ENCODE measurements at regions not wholly inside any gene's neighbourhood (a gene's known extent, or its start where the extent isn't known, plus 50 kb on each side); places are given as distances from the start of the nearest gene placed in this dataset.

DNA sequence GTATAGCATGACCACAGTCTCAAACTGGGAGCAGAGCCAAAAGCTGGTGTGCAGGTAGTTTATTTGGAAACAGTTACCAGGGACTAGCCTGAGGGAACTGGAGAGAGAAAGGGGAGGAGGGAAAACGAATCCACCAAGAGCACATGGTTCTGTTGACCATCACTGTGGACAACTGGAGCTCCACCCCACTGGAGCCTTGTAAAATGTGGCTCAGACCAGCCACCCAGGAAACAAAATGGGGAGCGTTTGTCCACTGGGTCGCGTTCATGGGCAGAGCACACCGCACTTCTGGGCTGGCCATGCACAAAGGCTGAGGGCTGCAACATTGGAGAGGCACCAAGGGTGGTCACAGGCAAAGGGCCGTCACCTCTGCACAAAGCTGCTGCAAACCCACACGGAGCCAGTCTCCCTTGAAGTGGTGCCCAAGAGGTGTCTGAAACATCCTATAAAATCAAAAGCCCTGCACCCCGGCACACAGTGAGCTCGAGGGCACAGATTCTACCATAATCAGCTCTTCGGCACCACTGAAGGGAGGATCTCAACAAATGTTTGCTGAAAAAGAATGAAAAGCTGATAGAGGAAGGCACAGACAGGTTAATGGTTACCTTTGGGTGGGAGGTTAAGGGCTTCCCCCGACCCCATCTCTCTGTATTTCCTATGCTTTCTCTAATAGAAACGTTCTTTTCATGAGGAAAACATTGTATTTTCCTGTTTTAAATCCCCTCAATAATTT is 192.9 kb downstream of the INHBB start (continued):
- TF ChIP-seq, protein P1, sequence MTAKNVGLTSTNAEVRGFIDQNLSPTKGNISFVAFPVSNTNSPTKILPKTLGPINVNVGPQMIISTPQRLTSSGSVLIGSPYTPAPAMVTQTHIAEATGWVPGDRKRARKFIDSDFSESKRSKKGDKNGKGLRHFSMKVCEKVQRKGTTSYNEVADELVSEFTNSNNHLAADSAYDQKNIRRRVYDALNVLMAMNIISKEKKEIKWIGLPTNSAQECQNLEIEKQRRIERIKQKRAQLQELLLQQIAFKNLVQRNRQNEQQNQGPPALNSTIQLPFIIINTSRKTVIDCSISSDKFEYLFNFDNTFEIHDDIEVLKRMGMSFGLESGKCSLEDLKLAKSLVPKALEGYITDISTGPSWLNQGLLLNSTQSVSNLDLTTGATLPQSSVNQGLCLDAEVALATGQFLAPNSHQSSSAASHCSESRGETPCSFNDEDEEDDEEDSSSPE (CRISPR knock-in tag; IDR thresholded peaks at IDR 0.05): peak; percentile 56; the same call in 1 of the 2 replicates
- TF ChIP-seq ZNF343 (CRISPR knock-in tag; IDR thresholded peaks at IDR 0.05): peak; percentile 69; the same call in 1 of the 2 replicates
- TF ChIP-seq GABPB1 (CRISPR knock-in tag; IDR thresholded peaks at IDR 0.05): no peak
- TF ChIP-seq SMC3 (IDR thresholded peaks at IDR 0.05; ENCODE audit: low read length): no peak
- TF ChIP-seq ZSCAN31 (CRISPR knock-in tag; IDR thresholded peaks at IDR 0.05; ENCODE audit: low read depth): no peak
- no peak for TF ChIP-seq ATF7-NPFF (CRISPR knock-in tag; IDR thresholded peaks at IDR 0.05; ENCODE audit: low read depth)
- TF ChIP-seq ZBTB7B (CRISPR knock-in tag; IDR thresholded peaks at IDR 0.05): peak; percentile 37; the same call in 1 of the 2 replicates
- TF ChIP-seq MEIS2 (CRISPR knock-in tag; IDR thresholded peaks at IDR 0.05): 0 out of 2 replicates have a peak, but pooled peaks have one; percentile 65
- TF ChIP-seq ZNF296 (CRISPR knock-in tag; conservative IDR thresholded peaks at IDR 0.05): no peak
- TF ChIP-seq ZNF10 (CRISPR knock-in tag; IDR thresholded peaks at IDR 0.05; ENCODE audit: borderline replicate concordance, low read depth): no peak
- peak; percentile 51; the same call in 1 of the 2 replicates for TF ChIP-seq ZNF891 (CRISPR knock-in tag; IDR thresholded peaks at IDR 0.05)
- no peak for TF ChIP-seq HNF4G (IDR thresholded peaks at IDR 0.05; ENCODE audit: borderline replicate concordance, low read depth, low read length)
- no peak for TF ChIP-seq HNF4G (CRISPR knock-in tag; IDR thresholded peaks at IDR 0.05; ENCODE audit: borderline replicate concordance, low read depth)
- TF ChIP-seq HDAC6 (IDR thresholded peaks at IDR 0.05; ENCODE audit: low read depth, low read length): no peak
- TF ChIP-seq, protein P2, sequence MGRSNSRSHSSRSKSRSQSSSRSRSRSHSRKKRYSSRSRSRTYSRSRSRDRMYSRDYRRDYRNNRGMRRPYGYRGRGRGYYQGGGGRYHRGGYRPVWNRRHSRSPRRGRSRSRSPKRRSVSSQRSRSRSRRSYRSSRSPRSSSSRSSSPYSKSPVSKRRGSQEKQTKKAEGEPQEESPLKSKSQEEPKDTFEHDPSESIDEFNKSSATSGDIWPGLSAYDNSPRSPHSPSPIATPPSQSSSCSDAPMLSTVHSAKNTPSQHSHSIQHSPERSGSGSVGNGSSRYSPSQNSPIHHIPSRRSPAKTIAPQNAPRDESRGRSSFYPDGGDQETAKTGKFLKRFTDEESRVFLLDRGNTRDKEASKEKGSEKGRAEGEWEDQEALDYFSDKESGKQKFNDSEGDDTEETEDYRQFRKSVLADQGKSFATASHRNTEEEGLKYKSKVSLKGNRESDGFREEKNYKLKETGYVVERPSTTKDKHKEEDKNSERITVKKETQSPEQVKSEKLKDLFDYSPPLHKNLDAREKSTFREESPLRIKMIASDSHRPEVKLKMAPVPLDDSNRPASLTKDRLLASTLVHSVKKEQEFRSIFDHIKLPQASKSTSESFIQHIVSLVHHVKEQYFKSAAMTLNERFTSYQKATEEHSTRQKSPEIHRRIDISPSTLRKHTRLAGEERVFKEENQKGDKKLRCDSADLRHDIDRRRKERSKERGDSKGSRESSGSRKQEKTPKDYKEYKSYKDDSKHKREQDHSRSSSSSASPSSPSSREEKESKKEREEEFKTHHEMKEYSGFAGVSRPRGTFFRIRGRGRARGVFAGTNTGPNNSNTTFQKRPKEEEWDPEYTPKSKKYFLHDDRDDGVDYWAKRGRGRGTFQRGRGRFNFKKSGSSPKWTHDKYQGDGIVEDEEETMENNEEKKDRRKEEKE (IDR thresholded peaks at IDR 0.05): no peak
- no peak for TF ChIP-seq ZNF335 (CRISPR knock-in tag; IDR thresholded peaks at IDR 0.05)
- TF ChIP-seq, protein P3, sequence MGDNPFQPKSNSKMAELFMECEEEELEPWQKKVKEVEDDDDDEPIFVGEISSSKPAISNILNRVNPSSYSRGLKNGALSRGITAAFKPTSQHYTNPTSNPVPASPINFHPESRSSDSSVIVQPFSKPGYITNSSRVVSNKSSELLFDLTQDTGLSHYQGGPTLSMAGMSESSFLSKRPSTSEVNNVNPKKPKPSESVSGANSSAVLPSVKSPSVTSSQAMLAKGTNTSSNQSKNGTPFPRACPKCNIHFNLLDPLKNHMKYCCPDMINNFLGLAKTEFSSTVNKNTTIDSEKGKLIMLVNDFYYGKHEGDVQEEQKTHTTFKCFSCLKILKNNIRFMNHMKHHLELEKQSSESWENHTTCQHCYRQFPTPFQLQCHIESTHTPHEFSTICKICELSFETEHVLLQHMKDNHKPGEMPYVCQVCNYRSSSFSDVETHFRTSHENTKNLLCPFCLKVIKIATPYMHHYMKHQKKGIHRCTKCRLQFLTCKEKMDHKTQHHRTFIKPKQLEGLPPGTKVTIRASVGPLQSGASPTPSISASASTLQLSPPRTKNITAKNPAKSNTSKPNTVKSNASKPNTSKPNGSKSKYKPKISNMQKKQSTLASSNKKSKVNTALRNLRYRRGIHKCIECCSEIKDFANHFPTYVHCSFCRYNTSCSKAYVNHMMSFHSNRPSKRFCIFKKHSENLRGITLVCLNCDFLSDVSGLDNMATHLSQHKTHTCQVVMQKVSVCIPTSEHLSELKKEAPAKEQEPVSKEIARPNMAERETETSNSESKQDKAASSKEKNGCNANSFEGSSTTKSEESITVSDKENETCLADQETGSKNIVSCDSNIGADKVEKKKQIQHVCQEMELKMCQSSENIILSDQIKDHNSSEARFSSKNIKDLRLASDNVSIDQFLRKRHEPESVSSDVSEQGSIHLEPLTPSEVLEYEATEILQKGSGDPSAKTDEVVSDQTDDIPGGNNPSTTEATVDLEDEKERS (CRISPR knock-in tag; IDR thresholded peaks at IDR 0.05): no peak
- TF ChIP-seq ZNF556 (CRISPR knock-in tag; IDR thresholded peaks at IDR 0.05; ENCODE audit: borderline replicate concordance): peak; percentile 76; the same call in 1 of the 2 replicates
- TF ChIP-seq ZNF451 (CRISPR knock-in tag; IDR thresholded peaks at IDR 0.05): 0 out of 2 replicates have a peak, but pooled peaks have one; percentile 28
- TF ChIP-seq ZNF746 (CRISPR knock-in tag; IDR thresholded peaks at IDR 0.05): peak; percentile 38; the same call in 1 of the 2 replicates
- no peak for TF ChIP-seq HNRNPUL1 (IDR thresholded peaks at IDR 0.05; ENCODE audit: low read depth, low read length)
- no peak for TF ChIP-seq ZSCAN21 (CRISPR knock-in tag; IDR thresholded peaks at IDR 0.05; ENCODE audit: borderline replicate concordance)
- peak; percentile 33; the same call in 1 of the 2 replicates for TF ChIP-seq SALL1 (CRISPR knock-in tag; IDR thresholded peaks at IDR 0.05)
- no peak for TF ChIP-seq ZNF850 (CRISPR knock-in tag; conservative IDR thresholded peaks at IDR 0.05)
